ENCODE measurements at regions not wholly inside any gene's neighbourhood (a gene's known extent, or its start where the extent isn't known, plus 50 kb on each side); places are given as distances from the start of the nearest gene placed in this dataset.

DNA sequence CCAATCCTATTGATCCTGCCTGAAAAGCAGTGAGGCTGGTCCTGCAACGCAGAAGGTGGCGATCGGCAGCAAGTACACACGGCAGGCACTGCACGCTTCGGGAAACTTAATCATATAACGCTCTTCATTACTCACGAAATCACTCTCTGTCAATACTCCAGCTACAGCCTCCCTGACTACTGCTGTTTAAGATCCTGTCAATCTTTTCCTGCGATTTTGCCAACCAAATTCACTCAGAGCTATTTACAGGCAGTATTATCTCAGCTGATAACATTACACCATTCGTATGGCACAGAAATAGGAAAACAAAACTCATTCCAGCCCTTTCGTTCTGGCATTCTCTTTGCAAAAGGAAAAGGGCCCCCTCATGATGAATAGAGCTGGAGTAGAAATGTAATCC, 262.4 kb upstream of the CDH8 start:
- no peak for TF ChIP-seq POLR2A (IDR thresholded peaks at IDR 0.05)
- TF ChIP-seq, protein P1, sequence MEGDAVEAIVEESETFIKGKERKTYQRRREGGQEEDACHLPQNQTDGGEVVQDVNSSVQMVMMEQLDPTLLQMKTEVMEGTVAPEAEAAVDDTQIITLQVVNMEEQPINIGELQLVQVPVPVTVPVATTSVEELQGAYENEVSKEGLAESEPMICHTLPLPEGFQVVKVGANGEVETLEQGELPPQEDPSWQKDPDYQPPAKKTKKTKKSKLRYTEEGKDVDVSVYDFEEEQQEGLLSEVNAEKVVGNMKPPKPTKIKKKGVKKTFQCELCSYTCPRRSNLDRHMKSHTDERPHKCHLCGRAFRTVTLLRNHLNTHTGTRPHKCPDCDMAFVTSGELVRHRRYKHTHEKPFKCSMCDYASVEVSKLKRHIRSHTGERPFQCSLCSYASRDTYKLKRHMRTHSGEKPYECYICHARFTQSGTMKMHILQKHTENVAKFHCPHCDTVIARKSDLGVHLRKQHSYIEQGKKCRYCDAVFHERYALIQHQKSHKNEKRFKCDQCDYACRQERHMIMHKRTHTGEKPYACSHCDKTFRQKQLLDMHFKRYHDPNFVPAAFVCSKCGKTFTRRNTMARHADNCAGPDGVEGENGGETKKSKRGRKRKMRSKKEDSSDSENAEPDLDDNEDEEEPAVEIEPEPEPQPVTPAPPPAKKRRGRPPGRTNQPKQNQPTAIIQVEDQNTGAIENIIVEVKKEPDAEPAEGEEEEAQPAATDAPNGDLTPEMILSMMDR (IDR thresholded peaks at IDR 0.05) = no peak

Measured in testis (tissue), 2 donors.